ENCODE measurements at regions not wholly inside any gene's neighbourhood (a gene's known extent, or its start where the extent isn't known, plus 50 kb on each side); places are given as distances from the start of the nearest gene placed in this dataset.

DNA sequence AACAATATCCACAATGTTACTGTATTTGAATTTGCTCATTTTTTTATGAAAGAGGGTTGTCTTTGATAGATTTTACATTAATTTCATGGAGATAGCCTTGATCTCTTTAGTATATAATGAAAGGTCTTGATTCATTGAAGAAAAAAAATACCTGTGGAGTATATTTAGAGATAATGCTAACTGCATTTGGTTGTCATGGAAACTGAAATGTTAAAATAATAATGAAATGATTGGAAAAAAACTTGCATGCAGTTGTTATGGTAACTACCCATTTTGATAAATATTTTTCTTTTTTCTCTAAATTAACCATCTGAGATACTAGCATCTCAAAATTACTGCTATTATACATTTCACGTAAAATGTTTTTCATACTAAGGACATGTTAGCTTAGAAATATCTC, 712.7 kb upstream of the FAM98A start:
- TF ChIP-seq, protein P1, sequence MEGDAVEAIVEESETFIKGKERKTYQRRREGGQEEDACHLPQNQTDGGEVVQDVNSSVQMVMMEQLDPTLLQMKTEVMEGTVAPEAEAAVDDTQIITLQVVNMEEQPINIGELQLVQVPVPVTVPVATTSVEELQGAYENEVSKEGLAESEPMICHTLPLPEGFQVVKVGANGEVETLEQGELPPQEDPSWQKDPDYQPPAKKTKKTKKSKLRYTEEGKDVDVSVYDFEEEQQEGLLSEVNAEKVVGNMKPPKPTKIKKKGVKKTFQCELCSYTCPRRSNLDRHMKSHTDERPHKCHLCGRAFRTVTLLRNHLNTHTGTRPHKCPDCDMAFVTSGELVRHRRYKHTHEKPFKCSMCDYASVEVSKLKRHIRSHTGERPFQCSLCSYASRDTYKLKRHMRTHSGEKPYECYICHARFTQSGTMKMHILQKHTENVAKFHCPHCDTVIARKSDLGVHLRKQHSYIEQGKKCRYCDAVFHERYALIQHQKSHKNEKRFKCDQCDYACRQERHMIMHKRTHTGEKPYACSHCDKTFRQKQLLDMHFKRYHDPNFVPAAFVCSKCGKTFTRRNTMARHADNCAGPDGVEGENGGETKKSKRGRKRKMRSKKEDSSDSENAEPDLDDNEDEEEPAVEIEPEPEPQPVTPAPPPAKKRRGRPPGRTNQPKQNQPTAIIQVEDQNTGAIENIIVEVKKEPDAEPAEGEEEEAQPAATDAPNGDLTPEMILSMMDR (IDR thresholded peaks at IDR 0.05) = no peak
- no peak for TF ChIP-seq POLR2A (IDR thresholded peaks at IDR 0.05)
